ENCODE measurements at regions not wholly inside any gene's neighbourhood (a gene's known extent, or its start where the extent isn't known, plus 50 kb on each side); places are given as distances from the start of the nearest gene placed in this dataset.

- ChIA-PET CTCF (no interaction called here), POLR2A (no interaction called here), RAD21 (ENCODE audit: unreplicated experiment) (no interaction called here), SMC1A (ENCODE audit: uncharacterized antibody, unreplicated experiment) (no interaction called here)
- H3K4me2 ChIP-seq (ENCODE audit: control insufficient read depth, insufficient read depth): no peak overlapping the region
- BruUV-seq (replicated peaks): no TSS peak
- DNase-seq (ENCODE audit: low read depth, low spot score) (no peak), ATAC-seq (no peak), FAIRE-seq (no peak)
- in situ Hi-C loops (cut with MboI) (no loop called here), intact Hi-C loops (cut with micrococcal nuclease; ENCODE audit: unreplicated experiment) (no loop called here)
- H2AFZ ChIP-seq (ENCODE audit: control insufficient read depth, low read depth, low read length): no peak overlapping the region
- no peak overlapping the region for H3K27ac ChIP-seq (ENCODE audit: control insufficient read depth, insufficient read depth)
- no peak overlapping the region for H3K9ac ChIP-seq (ENCODE audit: control insufficient read depth, insufficient read depth, low read length)
- H3K9me3 ChIP-seq (replicated peaks; ENCODE audit: control insufficient read depth, insufficient read depth, low read length): no peaks in the 10 kb centered on the region
- H3K79me2 ChIP-seq (ENCODE audit: control insufficient read depth, insufficient read depth, low read length): no peaks in the 10 kb centered on the region
- peaks cover 5% of the 10 kb centered on the region in 2 experiments; a peak in 3 of 4 replicates for H3K27me3 ChIP-seq (replicated peaks in 1 of 2; ENCODE audit: control insufficient read depth in 2 of 2, insufficient read depth in 2 of 2, low read length in 1 of 2)
- no peak overlapping the region for H3K4me3 ChIP-seq
- H3K4me1 ChIP-seq (ENCODE audit: control insufficient read depth, insufficient read depth, low read length): no peaks in the 10 kb centered on the region
- no peak for TF ChIP-seq ZNF687 (IDR thresholded peaks at IDR 0.05)
- no peak for TF ChIP-seq NBN (IDR thresholded peaks at IDR 0.05)
- TF ChIP-seq LARP7 (IDR thresholded peaks at IDR 0.05): no peak
- no peak for TF ChIP-seq KAT2A (conservative IDR thresholded peaks at IDR 0.05; ENCODE audit: control insufficient read depth, low read depth, low read length)
- 34% methylated on average over 6 of the region's 6 CpGs for WGBS (ENCODE audit: insufficient coverage, insufficient replicate concordance, low lambda C conversion rate, missing lambda C conversion rate)
- H4K20me1 ChIP-seq (ENCODE audit: control insufficient read depth, insufficient read depth): no peaks in the 10 kb centered on the region
- H3K36me3 ChIP-seq (ENCODE audit: control insufficient read depth in 2 of 2, insufficient read depth in 2 of 2, low read length in 1 of 2): no peaks in the 10 kb centered on the region
Observed at GRCh38 chr3:13195374-13195773, 122.1 kb upstream of the IQSEC1 start.
